ENCODE measurements at regions not wholly inside any gene's neighbourhood (a gene's known extent, or its start where the extent isn't known, plus 50 kb on each side); places are given as distances from the start of the nearest gene placed in this dataset.

DNA sequence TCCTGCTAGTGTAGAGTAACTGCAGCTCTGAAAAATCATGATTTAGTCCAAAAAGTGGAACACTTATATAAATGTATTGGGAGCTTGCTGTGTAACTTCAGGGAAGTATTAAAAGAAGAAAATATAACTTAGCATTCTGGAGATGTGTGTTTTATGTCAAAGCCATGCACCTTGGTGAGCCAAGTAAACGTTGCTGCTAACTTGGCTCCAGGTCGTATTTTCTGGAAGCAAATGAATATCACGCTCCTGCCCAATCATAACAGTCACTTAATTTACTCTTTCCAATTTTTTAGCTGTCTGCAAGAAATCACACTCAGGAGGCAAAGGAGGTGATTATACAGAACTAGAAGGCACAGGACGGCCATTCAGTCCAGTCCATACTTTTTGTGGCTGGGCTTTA is 61.1 kb downstream of the DOP1B start:
- TF ChIP-seq, protein P1, sequence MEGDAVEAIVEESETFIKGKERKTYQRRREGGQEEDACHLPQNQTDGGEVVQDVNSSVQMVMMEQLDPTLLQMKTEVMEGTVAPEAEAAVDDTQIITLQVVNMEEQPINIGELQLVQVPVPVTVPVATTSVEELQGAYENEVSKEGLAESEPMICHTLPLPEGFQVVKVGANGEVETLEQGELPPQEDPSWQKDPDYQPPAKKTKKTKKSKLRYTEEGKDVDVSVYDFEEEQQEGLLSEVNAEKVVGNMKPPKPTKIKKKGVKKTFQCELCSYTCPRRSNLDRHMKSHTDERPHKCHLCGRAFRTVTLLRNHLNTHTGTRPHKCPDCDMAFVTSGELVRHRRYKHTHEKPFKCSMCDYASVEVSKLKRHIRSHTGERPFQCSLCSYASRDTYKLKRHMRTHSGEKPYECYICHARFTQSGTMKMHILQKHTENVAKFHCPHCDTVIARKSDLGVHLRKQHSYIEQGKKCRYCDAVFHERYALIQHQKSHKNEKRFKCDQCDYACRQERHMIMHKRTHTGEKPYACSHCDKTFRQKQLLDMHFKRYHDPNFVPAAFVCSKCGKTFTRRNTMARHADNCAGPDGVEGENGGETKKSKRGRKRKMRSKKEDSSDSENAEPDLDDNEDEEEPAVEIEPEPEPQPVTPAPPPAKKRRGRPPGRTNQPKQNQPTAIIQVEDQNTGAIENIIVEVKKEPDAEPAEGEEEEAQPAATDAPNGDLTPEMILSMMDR (IDR thresholded peaks at IDR 0.05), result no peak
- no peak for TF ChIP-seq EP300 (IDR thresholded peaks at IDR 0.05)

All from tibial nerve (tissue), 4 donors.